GM23338 (cell line): ENCODE measurements at regions not wholly inside any gene's neighbourhood (a gene's known extent, or its start where the extent isn't known, plus 50 kb on each side); places are given as distances from the start of the nearest gene placed in this dataset.

Source experiments
- ATAC-seq: fragments of 200-7000 bp; cut with Tn5 transposase; 3 replicates; pipeline ENCODE4 v1.9.1; 2020
- DNase-seq: peaks from one replicate; pipeline ENCODE4 v3.0.0-alpha.2; 2015; ENCODE audit warnings: low spot score
- H2AFZ ChIP-seq: fragments of 200-600 bp; sonication (generic); 2 replicates; pipeline ENCODE4 v1.8.0; 2016; ENCODE audit warnings: antibody characterized with exemption, mild to moderate bottlenecking, moderate library complexity
- H3F3A ChIP-seq: fragments of 200-600 bp; sonication (generic); replicated peaks from 2 replicates; pipeline ENCODE4 v1.8.0; 2017; ENCODE audit warnings: antibody characterized with exemption, mixed run types, low read depth
- H3K27ac ChIP-seq: fragments of 200-600 bp; sonication (generic); 2 replicates; pipeline ENCODE4 v1.6.1; 2016; ENCODE audit warnings: low read depth
- H3K27me3 ChIP-seq: fragments of 200-600 bp; sonication (generic); 2 replicates; pipeline ENCODE4 v1.8.0; 2016; ENCODE audit warnings: mild to moderate bottlenecking, mixed run types, moderate library complexity; ENCODE audit not compliant: insufficient read depth
- H3K36me3 ChIP-seq: fragments of 200-600 bp; sonication (generic); 2 replicates; pipeline ENCODE4 v1.8.0; 2016; ENCODE audit warnings: mild to moderate bottlenecking; ENCODE audit not compliant: insufficient read depth
- H3K4me1 ChIP-seq: fragments of 200-600 bp; sonication (generic); 2 replicates; pipeline ENCODE4 v1.8.0; 2016; ENCODE audit warnings: mild to moderate bottlenecking, moderate library complexity; ENCODE audit not compliant: insufficient read depth
- H3K4me2 ChIP-seq: fragments of 200-600 bp; sonication (generic); 2 replicates; pipeline ENCODE4 v1.7.1; 2017; ENCODE audit warnings: mixed run types
- H3K4me3 ChIP-seq: fragments of 200-600 bp; sonication (generic); 2 replicates; pipeline ENCODE4 v1.6.1; 2016; ENCODE audit warnings: mixed run types
- H3K79me2 ChIP-seq: fragments of 200-600 bp; sonication (generic); replicated peaks from 2 replicates; pipeline ENCODE4 v1.8.0; 2017; ENCODE audit warnings: mild to moderate bottlenecking; ENCODE audit not compliant: insufficient read depth
- H3K9me2 ChIP-seq: fragments of 200-600 bp; sonication (generic); 2 replicates; pipeline ENCODE4 v1.8.0; 2017; ENCODE audit not compliant: insufficient read depth
- H4K20me1 ChIP-seq: fragments of 200-600 bp; sonication (generic); replicated peaks from 2 replicates; pipeline ENCODE4 v1.8.0; 2017; ENCODE audit warnings: mild to moderate bottlenecking; ENCODE audit not compliant: insufficient read depth
- H3K27ac Mint-ChIP-seq: 2 replicates; pipeline ENCODE4 v1.8.0; 2020; ENCODE audit warnings: inconsistent platforms, mild to moderate bottlenecking, moderate library complexity, mixed read lengths
- H3K27me3 Mint-ChIP-seq: 3 replicates; pipeline ENCODE4 v1.8.0; 2022; ENCODE audit warnings: low read depth, mild to moderate bottlenecking, moderate library complexity, mixed read lengths, inconsistent platforms; ENCODE audit not compliant: insufficient read depth, poor library complexity
- H3K36me3 Mint-ChIP-seq: 3 replicates; pipeline ENCODE4 v1.8.0; 2021; ENCODE audit warnings: low read depth, mild to moderate bottlenecking, inconsistent platforms, moderate library complexity, mixed read lengths
- H3K4me1 Mint-ChIP-seq: 3 replicates; pipeline ENCODE4 v1.8.0; 2020; ENCODE audit warnings: mild to moderate bottlenecking, inconsistent platforms, mixed read lengths
- H3K4me3 Mint-ChIP-seq: 3 replicates; pipeline ENCODE4 v1.8.0; 2021; ENCODE audit warnings: moderate library complexity, mild to moderate bottlenecking, inconsistent platforms, mixed read lengths
- H3K9me3 Mint-ChIP-seq: 3 replicates; pipeline ENCODE4 v1.8.0; 2020; ENCODE audit warnings: moderate library complexity, mild to moderate bottlenecking, inconsistent platforms, mixed read lengths
- CREB1 ChIP-seq: fragments of 250-450 bp; sonication (Bioruptor Pico); IDR thresholded peaks from 2 replicates; pipeline ENCODE4 v1.5.0; 2020; ENCODE audit warnings: low read depth, mild to moderate bottlenecking, moderate library complexity
- CTCF ChIP-seq, 2 experiments: fragments of 200-600 bp in 1 of 2; sonication (generic) in 1 of 2; conservative IDR thresholded peaks; 2 replicates each; pipeline versions ENCODE4 v1.5.1 to v1.6.1; 2016 to 2017; ENCODE audit warnings: antibody characterized with exemption in 2 of 2, low read depth in 2 of 2, mild to moderate bottlenecking in 2 of 2, moderate library complexity in 1 of 2
- ETS1 ChIP-seq: IDR thresholded peaks from 2 replicates; pipeline ENCODE4 v1.6.1; 2016; ENCODE audit warnings: antibody characterized with exemption
- EZH2 ChIP-seq: fragments of 200-600 bp; sonication (generic); IDR thresholded peaks from one replicate; pipeline ENCODE4 v1.8.0; 2017; ENCODE audit warnings: antibody characterized with exemption, mild to moderate bottlenecking, low read depth; ENCODE audit not compliant: unreplicated experiment
- EZH2phosphoT487 ChIP-seq: fragments of 200-600 bp; sonication (generic); IDR thresholded peaks from one replicate; pipeline ENCODE4 v1.8.1; 2018; ENCODE audit warnings: antibody characterized with exemption; ENCODE audit not compliant: unreplicated experiment
- JUNB ChIP-seq: IDR thresholded peaks from one replicate; pipeline ENCODE4 v1.6.1; 2016; ENCODE audit warnings: antibody characterized with exemption; ENCODE audit not compliant: unreplicated experiment
- STAT1 ChIP-seq: IDR thresholded peaks from one replicate; pipeline ENCODE4 v1.6.1; 2016; ENCODE audit warnings: antibody characterized with exemption; ENCODE audit not compliant: unreplicated experiment
- ZNF331 ChIP-seq: fragments of 250-450 bp; sonication (Bioruptor Pico); IDR thresholded peaks from 2 replicates; pipeline ENCODE4 v1.5.0; 2020; ENCODE audit warnings: low read depth, mild to moderate bottlenecking, moderate library complexity
- ZNF462 ChIP-seq: fragments of 250-450 bp; sonication (Bioruptor Pico); IDR thresholded peaks from 2 replicates; pipeline ENCODE4 v1.5.0; 2020; ENCODE audit warnings: mild to moderate bottlenecking, moderate library complexity

- Mint-ChIP-seq H3K27me3 (peaks cover 10% of the 10 kb centered on the region), H3K9me3 (no peaks in the 10 kb centered on the region), H3K4me3 (no peak overlapping the region), H3K36me3 (no peaks in the 10 kb centered on the region), H3K27ac (no peak overlapping the region), H3K4me1 (peaks cover 53% of the 10 kb centered on the region)
- no peaks in the 10 kb centered on the region for H4K20me1 ChIP-seq
- H3K79me2 ChIP-seq: no peaks in the 10 kb centered on the region
- ATAC-seq (no peak), DNase-seq (no peak)
- peaks cover 8% of the 10 kb centered on the region for H3F3A ChIP-seq
- no peaks in the 10 kb centered on the region for H3K27me3 ChIP-seq
- H3K27ac ChIP-seq: no peak overlapping the region
- TF ChIP-seq EZH2phosphoT487 (no peak), CTCF (conservative IDR thresholded peaks at IDR 0.05; ENCODE audit: low read depth in 2 of 2) (no peak), JUNB (no peak), CREB1 (CRISPR knock-in tag) (no peak), STAT1 (no peak), ZNF331 (CRISPR knock-in tag) (no peak), EZH2 (no peak), ZNF462 (CRISPR knock-in tag) (no peak), ETS1 (no peak)
- H2AFZ ChIP-seq: no peak overlapping the region
- H3K36me3 ChIP-seq: no peaks in the 10 kb centered on the region
- peaks cover 18% of the 10 kb centered on the region for H3K4me1 ChIP-seq
- no peak overlapping the region for H3K4me3 ChIP-seq
- H3K9me2 ChIP-seq: no peaks in the 10 kb centered on the region
- no peak overlapping the region for H3K4me2 ChIP-seq
These were observed 88.8 kb upstream of the CLDN5 start for GRCh38 chr22:19612866-19613572.
